CD4-positive, alpha-beta T cell treated with Interleukin-17A for 4 hours (primary cell): ENCODE measurements at regions not wholly inside any gene's neighbourhood (a gene's known extent, or its start where the extent isn't known, plus 50 kb on each side); places are given as distances from the start of the nearest gene placed in this dataset.

Source experiments
- DNase-seq: peaks from one replicate; pipeline ENCODE4 v3.0.0-alpha.2; 2020; ENCODE audit warnings: mixed read lengths

- DNase-seq: no peak
Observed at GRCh38 chr3:150081084-150081483, 110.4 kb upstream of the PFN2 start.

GRCh38 chr3:150080058-150080730, 109.5 kb upstream of the PFN2 start:
- no peak for DNase-seq

- no peak for DNase-seq
Observed at GRCh38 chr3:150079029-150079739, 108.5 kb upstream of the PFN2 start.

- no peak for DNase-seq
Observed at GRCh38 chr3:150077581-150078247, 107.0 kb upstream of the PFN2 start.

- DNase-seq: no peak
Observed at GRCh38 chr3:150077107-150077506, 106.4 kb upstream of the PFN2 start.

- DNase-seq: no peak
Observed at GRCh38 chr3:150076443-150076842, 105.7 kb upstream of the PFN2 start.

GRCh38 chr3:150075417-150075865, 104.7 kb upstream of the PFN2 start:
- no peak for DNase-seq

GRCh38 chr3:150074697-150075416, 104.2 kb upstream of the PFN2 start:
- no peak for DNase-seq

GRCh38 chr3:150074277-150074676, 103.6 kb upstream of the PFN2 start:
- no peak for DNase-seq

- DNase-seq: no peak
Observed at GRCh38 chr3:150073513-150073912, 102.8 kb upstream of the PFN2 start.

- no peak for DNase-seq
Observed at GRCh38 chr3:150073031-150073430, 102.3 kb upstream of the PFN2 start.

GRCh38 chr3:150072576-150072975, 101.9 kb upstream of the PFN2 start:
- no peak for DNase-seq

- no peak for DNase-seq
Observed at GRCh38 chr3:150070271-150070670, 99.6 kb upstream of the PFN2 start.

GRCh38 chr3:150069633-150070032, 98.9 kb upstream of the PFN2 start:
- DNase-seq: no peak

- no peak for DNase-seq
Observed at GRCh38 chr3:150069154-150069527, 98.4 kb upstream of the PFN2 start.

GRCh38 chr3:150068440-150069153, 97.9 kb upstream of the PFN2 start:
- DNase-seq: no peak

- DNase-seq: no peak
Observed at GRCh38 chr3:150067561-150067960, 96.9 kb upstream of the PFN2 start.

GRCh38 chr3:150064971-150065370, 94.3 kb upstream of the PFN2 start:
- DNase-seq: no peak

GRCh38 chr3:150063237-150063636, 92.5 kb upstream of the PFN2 start:
- no peak for DNase-seq

- no peak for DNase-seq
Observed at GRCh38 chr3:150062492-150062891, 91.8 kb upstream of the PFN2 start.

GRCh38 chr3:150061288-150062024, 90.8 kb upstream of the PFN2 start:
- DNase-seq: no peak

- DNase-seq: no peak
Observed at GRCh38 chr3:150059729-150060128, 89.0 kb upstream of the PFN2 start.
